A204.1 (cell line): ENCODE measurements at regions not wholly inside any gene's neighbourhood (a gene's known extent, or its start where the extent isn't known, plus 50 kb on each side); places are given as distances from the start of the nearest gene placed in this dataset.
"Not testable (repeated sequence)": the region's sequence is repeated elsewhere in the genome, so short reads cannot be mapped to it uniquely, and the experiment has no call there.

Source experiments
- FAIRE-seq: peaks from 2 replicates; lab custom pipeline; 2012; peaks lifted over from hg19 to GRCh38; lab: Jason Lieb, UNC

- not testable (repeated sequence) for FAIRE-seq
Observed at GRCh38 chr7:150110375-150110820, 212.8 kb upstream of the LRRC61 start.

- FAIRE-seq = not testable (repeated sequence)
Observed at GRCh38 chr7:150110882-150111281, 212.3 kb upstream of the LRRC61 start.

DNA sequence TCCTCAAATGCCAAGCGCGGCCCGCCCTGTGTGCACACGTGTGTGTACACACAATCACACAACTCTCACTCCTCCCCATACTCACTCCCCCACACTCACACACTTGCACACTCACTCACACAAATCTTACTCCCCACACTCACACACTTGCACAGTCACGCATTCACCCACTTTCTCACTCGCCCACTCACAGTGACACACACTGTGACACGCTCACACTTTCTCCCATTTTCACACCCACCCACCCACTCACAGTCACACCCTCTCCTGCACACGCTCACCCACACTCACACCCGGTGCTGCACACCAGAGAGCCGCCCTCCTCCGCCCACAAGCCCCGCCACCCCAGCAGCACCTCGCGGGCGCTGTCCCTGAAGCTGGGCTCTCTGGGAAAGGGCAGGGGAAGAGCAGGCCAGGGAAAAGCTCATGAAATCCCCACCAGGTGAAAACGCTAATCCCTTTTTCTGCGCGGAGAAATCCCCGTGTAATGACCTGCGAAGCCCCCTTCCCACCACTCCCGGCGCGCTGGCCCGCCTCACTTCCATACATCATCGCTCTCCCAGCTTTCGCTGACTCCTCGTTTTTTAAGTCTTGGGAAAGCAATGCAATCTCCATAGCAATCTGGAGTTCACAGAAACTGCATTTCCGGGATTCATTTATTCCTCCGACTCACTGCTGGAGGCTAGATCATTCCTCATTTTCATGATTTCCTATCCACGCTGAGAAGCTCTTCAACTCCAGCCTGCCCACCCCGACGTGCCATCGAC, 211.6 kb upstream of the LRRC61 start:
- FAIRE-seq = not testable (repeated sequence)

DNA sequence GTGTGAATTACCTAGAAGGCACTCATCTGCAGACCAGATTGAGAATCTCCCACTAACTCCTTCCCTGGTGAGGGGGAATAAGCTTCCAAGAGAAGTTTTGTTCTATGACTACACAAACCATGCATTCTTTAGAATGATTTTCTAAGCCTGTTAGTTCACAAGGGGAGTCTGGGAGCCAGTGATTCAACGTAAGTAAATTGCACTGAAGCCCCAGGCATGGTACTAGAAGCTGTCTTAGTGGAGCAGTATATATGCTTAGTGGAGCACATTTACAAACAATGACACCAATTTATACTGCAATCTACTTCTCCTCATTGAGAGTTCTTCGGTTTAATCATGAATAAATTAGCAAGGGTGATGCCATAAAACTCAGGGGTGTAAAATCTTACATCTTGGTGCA, 209.9 kb upstream of the LRRC61 start:
- not testable (repeated sequence) for FAIRE-seq

- not testable (repeated sequence) for FAIRE-seq
Observed at GRCh38 chr7:150114591-150114990, 208.6 kb upstream of the LRRC61 start.

DNA sequence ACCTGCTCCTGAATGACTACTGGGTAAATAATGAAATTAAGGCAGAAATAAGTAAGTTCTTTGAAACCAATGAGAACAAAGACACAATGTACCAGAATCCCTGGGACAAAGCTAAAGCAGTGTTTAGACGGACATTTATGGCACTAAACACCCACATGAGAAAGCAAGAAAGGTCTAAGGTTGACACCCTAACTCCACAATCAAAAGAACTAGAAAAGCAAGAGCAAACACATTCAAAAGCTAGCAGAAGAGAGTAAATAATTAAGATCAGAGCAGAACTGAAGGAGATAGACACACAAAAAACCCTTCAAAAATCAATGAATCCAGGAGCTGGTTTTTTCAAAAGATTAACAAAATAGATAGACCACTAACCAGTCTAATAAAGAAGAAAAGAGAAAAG, 203.2 kb upstream of the LRRC61 start:
- FAIRE-seq = not testable (repeated sequence)

- not testable (repeated sequence) for FAIRE-seq
Observed at GRCh38 chr7:150125831-150126230, 197.3 kb upstream of the LRRC61 start.

DNA sequence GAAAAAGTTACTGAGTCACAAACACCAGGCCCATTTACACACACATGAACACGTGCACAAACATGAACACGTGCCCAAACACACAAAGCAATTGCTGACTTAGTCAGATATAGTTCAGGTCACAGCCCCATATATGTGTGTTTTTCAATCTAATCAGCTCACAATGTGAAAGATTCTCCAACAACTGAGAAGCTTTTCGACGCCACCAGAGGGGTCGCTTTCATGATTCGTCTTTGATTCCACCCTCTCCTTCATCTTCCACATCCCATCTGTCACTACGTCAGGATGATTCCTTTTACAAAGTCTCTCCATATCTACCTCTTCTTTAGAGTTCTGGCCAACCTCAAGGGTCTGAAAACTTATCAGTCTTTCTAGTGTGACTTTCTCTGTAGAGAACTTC, 188.7 kb upstream of the LRRC61 start:
- FAIRE-seq = not testable (repeated sequence)

GRCh38 chr7:150135620-150136190, 187.4 kb upstream of the LRRC61 start:
- not testable (repeated sequence) for FAIRE-seq

DNA sequence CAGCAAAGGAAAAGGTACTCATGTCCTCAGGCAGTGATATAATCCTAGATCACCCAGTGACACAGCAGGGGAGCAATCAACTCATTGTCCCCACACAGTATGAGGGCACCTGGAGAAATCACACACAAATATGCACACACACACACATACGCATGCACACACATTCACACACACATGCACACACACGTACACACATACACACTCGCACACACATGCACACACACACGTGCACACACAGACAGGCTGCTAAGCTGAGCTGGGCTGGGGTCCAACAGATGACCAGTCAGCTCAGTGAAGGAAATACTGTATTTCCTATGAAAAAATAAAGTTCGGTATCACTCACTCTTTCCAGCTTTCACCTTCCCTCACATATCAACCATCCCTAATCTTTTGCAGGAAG, 183.3 kb upstream of the LRRC61 start:
- not testable (repeated sequence) for FAIRE-seq

GRCh38 chr7:150141525-150142345, 181.4 kb upstream of the LRRC61 start:
- FAIRE-seq = not testable (repeated sequence)

GRCh38 chr7:150146124-150146523, 177.0 kb upstream of the LRRC61 start:
- FAIRE-seq = not testable (repeated sequence)

DNA sequence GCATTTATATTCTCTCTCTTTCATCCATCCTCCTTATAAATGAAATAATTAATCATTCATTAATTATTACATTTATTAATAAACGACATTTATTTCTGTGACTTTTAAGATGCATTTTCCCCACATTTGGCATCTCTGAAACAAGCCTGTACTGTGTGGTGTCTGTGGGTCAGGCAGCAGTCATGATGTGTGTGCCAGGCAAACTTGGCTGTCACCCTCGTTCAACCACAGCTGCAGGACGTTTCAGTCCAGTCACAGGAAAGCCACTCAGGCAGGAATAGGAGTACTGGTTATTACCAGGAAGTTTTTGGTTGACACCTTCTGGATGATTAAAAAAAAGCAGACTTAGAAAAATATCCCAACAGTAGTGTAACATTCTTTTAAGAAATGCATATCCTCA, 175.6 kb upstream of the LRRC61 start:
- not testable (repeated sequence) for FAIRE-seq

DNA sequence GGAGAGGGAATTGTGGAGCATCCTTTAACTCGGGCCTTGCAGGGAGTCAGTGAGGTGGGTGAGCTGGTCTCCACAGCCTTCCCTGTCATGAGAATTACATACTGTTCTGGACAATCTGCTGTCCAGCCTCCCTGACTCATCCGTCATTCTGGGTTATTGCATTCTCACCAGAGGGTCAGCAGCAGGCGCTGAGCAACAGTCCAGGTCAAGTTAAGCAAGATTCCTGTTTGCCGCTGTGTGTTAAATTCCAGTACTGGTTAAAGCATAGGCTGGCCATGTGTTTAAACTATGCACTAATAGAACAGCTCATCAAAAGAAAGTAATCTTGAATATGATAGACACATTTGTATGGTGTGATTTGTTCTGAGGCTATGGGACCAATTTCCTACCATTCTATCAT, 167.1 kb upstream of the LRRC61 start:
- FAIRE-seq = not testable (repeated sequence)

GRCh38 chr7:150158696-150159095, 164.5 kb upstream of the LRRC61 start:
- FAIRE-seq = not testable (repeated sequence)

DNA sequence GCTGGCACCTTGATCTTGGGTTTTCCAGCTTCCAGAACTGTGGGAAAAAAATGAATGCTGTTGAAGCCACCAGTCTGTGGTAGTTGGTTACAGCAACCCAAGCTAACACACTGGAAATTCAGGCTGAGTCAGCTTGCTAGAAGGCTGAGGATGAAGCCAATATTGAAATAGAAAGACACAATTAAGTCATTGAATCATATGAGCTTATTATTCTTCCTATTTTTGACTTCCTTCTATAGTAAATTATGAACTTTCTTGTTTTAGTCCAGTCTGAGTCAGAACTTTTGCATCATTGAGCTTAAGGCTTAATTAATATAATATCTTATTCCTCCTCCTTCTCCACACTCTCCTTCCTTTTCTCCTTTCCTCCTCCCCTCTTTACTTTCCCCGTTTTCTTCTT, 153.6 kb upstream of the LRRC61 start:
- not testable (repeated sequence) for FAIRE-seq

GRCh38 chr7:150169943-150170490, 153.1 kb upstream of the LRRC61 start:
- FAIRE-seq = not testable (repeated sequence)

GRCh38 chr7:150183602-150184001, 139.6 kb upstream of the LRRC61 start:
- FAIRE-seq = not testable (repeated sequence)

- not testable (repeated sequence) for FAIRE-seq
Observed at GRCh38 chr7:150189963-150190362, 133.2 kb upstream of the LRRC61 start.

DNA sequence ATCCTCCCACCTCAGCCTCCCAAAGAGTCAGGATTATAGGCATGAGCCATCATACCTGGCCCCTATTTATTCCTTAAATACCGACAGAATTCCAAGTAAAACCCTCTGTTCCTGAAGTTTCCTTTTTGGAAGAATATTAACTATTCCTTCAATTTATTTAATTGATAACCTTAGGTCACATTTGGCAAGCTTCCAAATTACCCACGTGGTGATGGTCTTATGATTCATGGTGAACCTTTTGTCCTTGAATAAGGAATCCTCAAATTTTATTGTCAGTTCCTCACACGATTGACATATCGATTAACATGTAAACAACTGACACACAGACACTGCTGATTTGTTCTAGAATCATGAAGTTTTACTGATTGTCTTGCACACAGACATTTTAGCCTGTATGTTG, 130.6 kb upstream of the LRRC61 start:
- FAIRE-seq = not testable (repeated sequence)

DNA sequence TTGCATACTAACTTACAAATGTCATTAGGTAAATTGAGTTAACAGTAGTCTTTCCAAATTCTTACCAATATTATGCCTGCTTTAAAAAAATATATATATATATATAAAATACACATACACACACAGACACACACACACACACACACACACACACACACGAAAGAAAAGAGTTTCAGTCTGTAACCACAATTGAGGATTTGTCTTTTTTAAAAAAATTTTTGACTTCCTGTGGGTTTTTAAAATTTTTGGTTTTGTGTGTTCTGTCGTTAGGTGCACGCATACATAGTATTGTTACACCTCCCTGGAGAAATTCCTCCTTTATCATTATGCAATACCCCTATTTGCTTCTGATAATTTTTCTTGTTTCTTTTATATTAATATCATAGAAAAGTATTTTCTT, 129.3 kb upstream of the LRRC61 start:
- not testable (repeated sequence) for FAIRE-seq
